DMS79 treated with DMSO at 0.1 percent for 48 hours (cell line): ENCODE measurements at regions not wholly inside any gene's neighbourhood (a gene's known extent, or its start where the extent isn't known, plus 50 kb on each side); places are given as distances from the start of the nearest gene placed in this dataset.

ENCODE experiments used
- DNase-seq: peaks from one replicate; lab custom pipeline; 2025; lab: John Stamatoyannopoulos, UW

DNA sequence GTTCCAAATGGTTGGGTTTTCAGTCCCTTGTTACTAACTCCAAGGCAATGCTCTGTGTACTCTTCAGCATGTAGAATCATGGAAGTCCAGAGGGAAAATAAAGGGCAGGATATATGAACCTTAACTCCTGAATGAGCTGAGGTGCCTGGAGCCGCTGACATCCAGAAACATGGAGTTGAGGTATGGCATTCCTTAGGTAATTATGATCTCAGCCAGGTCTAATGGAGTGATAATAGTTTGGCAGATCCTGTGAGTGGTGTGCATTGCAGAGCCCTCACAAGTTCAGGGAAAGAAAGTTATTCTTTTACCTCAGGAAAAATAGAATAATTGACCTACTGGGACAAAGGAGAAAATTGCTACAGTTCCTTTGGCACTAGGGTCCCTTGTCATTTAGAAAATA is 369.1 kb downstream of the ZNF608 start:
- no peak for DNase-seq

GRCh38 chr5:124373883-124374282 is 372.6 kb downstream of the ZNF608 start:
- DNase-seq, result no peak

DNA sequence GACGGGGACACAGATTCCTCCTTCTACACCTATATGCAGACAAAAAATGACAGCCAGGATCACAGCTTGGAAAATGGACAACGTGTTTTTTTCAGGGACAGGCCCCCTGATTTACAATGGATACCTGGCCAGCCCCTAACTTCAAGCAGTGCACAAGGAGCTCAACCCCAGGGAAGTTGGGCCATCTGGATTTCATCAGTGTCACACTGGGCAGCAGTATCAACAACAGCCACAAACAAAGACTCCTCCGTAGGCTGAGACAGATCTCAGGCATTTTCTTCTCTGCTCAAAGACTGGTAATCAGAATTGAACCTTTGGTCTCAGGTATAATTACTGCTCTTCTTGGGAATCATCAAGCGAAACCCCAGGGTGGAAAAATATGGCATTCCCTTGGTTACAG is 374.0 kb downstream of the ZNF608 start:
- DNase-seq, result no peak

DNA sequence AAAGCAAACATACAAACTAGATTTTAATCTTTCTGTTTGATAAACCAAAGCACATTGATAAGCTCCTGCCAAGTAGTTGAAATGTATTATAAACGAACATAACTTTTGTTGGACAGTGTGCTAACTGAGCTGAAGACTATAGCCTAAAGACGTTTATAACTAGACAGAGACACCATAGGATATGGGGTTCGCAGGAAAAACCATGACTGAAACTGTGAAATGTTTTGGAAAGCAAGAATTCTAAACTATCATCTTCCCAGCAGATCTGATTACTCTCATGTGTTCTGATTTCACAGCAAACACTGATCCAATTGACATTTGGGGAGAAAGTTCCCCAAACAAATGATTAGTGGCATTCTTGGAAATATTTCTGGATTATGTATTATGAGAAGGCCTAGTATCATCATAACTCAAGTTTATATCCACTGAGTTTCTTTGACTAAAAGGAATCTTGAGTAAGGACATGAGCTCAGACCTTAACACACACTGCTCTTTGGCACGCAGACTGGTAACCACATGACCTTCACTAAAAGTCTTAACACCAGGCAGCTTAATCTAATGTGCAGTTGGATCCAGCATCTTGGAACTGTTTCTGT is 375.2 kb downstream of the ZNF608 start:
- DNase-seq, result no peak

DNA sequence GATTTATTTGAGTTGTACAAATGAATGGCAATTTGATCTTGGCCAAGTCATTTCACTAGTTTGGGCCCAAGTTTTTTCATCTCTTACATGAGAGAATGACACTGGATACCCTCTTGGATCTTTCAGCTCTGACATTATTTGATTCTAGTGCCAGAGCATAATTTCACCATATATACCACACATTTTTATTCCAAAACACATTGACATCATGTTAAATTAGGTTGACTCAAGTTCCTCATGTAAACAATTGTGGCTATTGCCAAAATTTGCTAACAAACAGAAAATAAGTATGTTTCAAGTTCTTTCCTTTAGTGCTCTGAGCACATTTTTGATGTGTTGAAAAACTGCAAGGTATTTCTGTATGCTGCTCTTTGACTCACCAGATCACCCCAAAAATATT is 375.8 kb downstream of the ZNF608 start:
- no peak for DNase-seq

- peak; percentile 4 for DNase-seq
Observed at GRCh38 chr5:124365361-124365801, 381.1 kb downstream of the ZNF608 start.

- DNase-seq, result no peak
Observed at GRCh38 chr5:124355928-124356327, 390.5 kb downstream of the ZNF608 start.

- no peak for DNase-seq
Observed at GRCh38 chr5:124353016-124353415, 393.4 kb downstream of the ZNF608 start.

DNA sequence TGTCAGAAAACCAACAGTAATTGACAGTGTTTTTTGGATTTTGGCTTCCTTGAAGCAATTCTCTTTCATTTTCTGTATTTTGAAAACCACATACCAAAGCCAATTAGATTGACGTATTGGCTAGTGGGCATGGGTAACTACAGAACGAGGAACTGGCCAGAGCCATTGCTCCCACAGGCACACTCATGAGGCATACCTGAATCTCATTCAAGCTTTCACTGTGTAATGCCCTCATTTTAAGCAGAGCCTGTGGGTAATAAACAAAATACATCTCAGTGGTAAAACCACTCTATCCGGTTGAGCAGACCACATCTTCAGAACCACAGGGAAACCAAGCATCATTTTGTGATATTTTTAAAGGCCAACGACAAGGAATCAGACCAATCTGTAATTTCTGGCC is 394.1 kb downstream of the ZNF608 start:
- no peak for DNase-seq

GRCh38 chr5:124349931-124350330 is 396.5 kb downstream of the ZNF608 start:
- DNase-seq, result no peak

DNA sequence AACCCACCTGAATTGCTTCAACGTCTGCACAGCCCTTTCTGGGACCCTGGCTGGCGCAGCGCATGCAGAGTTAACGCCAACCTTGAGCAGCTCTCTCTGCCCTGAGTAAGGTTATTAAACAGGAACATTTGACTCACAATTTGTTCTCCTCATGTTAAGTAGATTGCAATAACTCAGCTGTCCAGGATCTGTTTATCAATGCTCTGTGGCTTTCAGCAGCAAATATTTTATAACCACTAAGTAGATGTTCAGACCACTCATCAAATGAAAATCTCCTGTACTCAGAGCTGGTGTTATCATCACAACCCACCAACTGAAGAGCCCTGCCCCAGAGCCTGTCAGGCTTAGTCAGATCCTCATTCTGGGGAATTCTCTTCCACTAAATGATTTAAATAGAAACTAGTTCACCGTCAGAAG is 403.0 kb downstream of the ZNF608 start:
- DNase-seq, result peak; percentile 58

- DNase-seq, result no peak
Observed at GRCh38 chr5:124342986-124343385, 403.5 kb downstream of the ZNF608 start.

DNA sequence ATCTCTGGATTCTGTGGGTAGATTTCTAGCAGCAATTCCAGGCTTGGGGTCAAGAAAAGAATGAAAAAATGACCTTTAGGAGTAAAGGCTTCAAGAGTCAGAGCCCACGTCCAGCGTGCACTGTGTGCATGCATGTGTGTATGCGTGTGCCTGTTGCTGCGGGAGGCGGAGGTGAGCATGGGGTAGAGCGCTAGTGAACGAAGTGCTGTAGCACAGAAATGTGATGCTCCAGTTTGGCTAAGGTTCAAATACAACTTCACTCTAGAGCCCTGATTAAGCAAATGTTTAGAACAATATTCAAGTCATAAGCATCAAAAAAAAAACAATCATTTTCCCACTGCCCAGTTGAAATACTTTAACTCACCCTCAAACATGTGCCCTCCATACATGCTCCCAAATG is 403.9 kb downstream of the ZNF608 start:
- DNase-seq, result no peak

GRCh38 chr5:124342027-124342471 is 404.4 kb downstream of the ZNF608 start:
- DNase-seq, result peak; percentile 11

- DNase-seq, result no peak
Observed at GRCh38 chr5:124341066-124341858, 405.2 kb downstream of the ZNF608 start.

- DNase-seq, result no peak
Observed at GRCh38 chr5:124337996-124338395, 408.4 kb downstream of the ZNF608 start.

GRCh38 chr5:124333298-124333979 is 413.0 kb downstream of the ZNF608 start:
- DNase-seq, result no peak

DNA sequence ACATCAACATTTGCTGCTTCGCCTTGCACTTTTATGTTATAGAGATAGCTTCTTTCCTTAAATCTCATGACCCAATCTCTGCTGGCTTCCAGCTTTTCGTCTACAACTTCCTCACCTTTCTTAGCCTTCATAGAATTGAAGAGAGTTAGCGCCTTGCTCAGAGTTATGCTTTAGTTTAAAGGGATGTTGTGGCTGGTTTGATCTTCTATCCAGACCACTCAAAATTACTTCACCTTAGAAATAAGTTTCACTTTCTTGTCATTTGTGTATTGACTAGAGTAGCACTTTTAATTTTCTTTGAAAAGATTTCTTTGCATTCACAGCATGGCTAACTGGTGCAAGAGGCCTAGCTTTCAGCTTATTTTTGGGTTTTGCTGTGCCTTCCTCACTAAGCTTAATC is 414.2 kb downstream of the ZNF608 start:
- no peak for DNase-seq

DNA sequence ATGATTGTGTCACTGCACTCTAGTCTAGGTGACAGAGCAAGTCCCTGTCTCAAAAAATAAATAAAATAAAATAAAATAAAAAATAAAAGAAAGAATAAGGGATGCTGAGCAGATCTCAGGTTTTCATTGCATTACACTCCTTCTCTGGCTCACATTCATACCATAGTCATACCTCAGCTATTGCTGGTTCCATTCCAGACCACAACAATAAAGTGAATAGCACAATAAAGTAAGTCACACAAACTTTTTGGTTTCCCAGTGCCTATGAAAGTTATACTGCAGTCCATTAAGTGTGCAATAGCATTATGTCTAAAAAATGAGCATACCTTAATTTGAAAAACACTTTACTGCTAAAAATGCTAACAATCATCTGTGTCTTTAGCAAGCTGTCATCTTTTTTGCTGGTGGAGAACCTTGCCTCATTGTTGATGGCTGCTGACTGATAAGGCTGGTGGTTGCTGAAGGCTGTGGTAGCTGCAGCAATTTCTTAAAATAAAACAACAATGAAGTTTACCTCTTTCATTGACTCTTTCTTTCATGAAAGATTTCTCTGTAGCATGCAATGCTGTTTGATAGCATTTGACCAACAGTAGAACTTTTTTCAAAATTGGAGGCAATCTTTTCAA is 415.7 kb downstream of the ZNF608 start:
- DNase-seq, result no peak

GRCh38 chr5:124328201-124328600 is 418.2 kb downstream of the ZNF608 start:
- DNase-seq, result no peak

DNA sequence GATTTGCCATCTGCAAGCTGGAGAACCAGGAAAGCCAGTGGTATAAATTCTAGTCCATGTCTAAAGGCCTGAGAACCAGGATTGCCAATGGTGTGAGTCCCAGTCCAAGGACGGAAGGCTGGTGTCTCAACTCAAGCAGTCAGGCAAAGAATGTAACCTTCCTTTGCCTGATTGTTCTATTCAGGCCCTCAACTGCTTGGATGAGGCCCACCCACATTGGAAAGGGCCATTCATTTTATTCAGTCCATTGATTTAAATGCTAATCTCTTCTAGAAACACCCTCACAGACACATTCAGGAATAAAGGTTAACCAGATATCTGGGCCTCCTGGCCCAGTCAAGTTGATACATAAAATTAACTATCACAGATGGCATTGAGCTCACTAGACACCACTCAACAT is 427.8 kb downstream of the ZNF608 start:
- no peak for DNase-seq

DNA sequence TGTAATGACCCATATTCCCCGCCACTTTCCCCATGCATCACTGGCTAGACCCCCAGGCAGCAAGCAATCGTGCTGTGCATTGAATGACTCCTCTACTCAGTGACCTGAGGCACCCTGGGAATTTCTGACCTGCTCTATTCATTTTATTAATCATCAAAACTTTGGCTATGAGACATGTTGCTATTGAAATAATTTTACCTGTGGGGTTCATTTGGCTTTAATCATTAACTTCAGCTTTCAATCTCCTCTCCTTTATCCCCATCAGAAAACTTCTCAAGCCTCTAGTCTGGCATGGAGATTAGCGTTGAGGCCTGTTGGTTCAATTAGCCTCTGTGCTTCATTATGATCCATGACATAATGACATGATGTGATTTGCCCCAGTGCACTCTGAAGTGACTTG is 429.0 kb downstream of the ZNF608 start:
- DNase-seq, result peak; percentile 54
